ENCODE measurements at regions not wholly inside any gene's neighbourhood (a gene's known extent, or its start where the extent isn't known, plus 50 kb on each side); places are given as distances from the start of the nearest gene placed in this dataset.
A peak's percentile ranks its signal among the peaks of the same experiment; 100 is the strongest.

GRCh38 chr1:91617285-91617765, 116.7 kb downstream of the CDC7 start:
- TF ChIP-seq ZFX (IDR thresholded peaks at IDR 0.05) (no peak), CTCF (conservative IDR thresholded peaks at IDR 0.05) (peak; percentile 39)
- H3K27ac ChIP-seq: no peak overlapping the region

- no peak overlapping the region for H3K27ac ChIP-seq
Observed at GRCh38 chr1:91619881-91620280, 119.2 kb downstream of the CDC7 start.

GRCh38 chr1:91621360-91621759, 120.7 kb downstream of the CDC7 start:
- no peak overlapping the region for H3K27ac ChIP-seq
- TF ChIP-seq ZFX (IDR thresholded peaks at IDR 0.05) (no peak), CTCF (conservative IDR thresholded peaks at IDR 0.05) (no peak)

More at GRCh38 chr1:91619881-91620280, 119.2 kb downstream of the CDC7 start:
- TF ChIP-seq ZFX (IDR thresholded peaks at IDR 0.05) (no peak), CTCF (conservative IDR thresholded peaks at IDR 0.05) (no peak)

GRCh38 chr1:91621907-91622306, 121.3 kb downstream of the CDC7 start:
- H3K27ac ChIP-seq: no peak overlapping the region
- no peak for TF ChIP-seq ZFX (IDR thresholded peaks at IDR 0.05)
- TF ChIP-seq CTCF (conservative IDR thresholded peaks at IDR 0.05): no peak

- H3K27ac ChIP-seq: no peak overlapping the region
- TF ChIP-seq CTCF (conservative IDR thresholded peaks at IDR 0.05) (no peak), ZFX (IDR thresholded peaks at IDR 0.05) (no peak)
Observed at GRCh38 chr1:91622616-91623015, 122.0 kb downstream of the CDC7 start.

GRCh38 chr1:91623020-91623419, 122.4 kb downstream of the CDC7 start:
- no peak for TF ChIP-seq CTCF (conservative IDR thresholded peaks at IDR 0.05)
- no peak for TF ChIP-seq ZFX (IDR thresholded peaks at IDR 0.05)
- no peak overlapping the region for H3K27ac ChIP-seq

GRCh38 chr1:91624331-91624730, 123.7 kb downstream of the CDC7 start:
- TF ChIP-seq ZFX (IDR thresholded peaks at IDR 0.05): no peak
- TF ChIP-seq CTCF (conservative IDR thresholded peaks at IDR 0.05): no peak

More at GRCh38 chr1:91624331-91624730, 123.7 kb downstream of the CDC7 start:
- H3K27ac ChIP-seq: no peak overlapping the region
